Neural progenitor cell (in vitro differentiated cells): ENCODE measurements at regions not wholly inside any gene's neighbourhood (a gene's known extent, or its start where the extent isn't known, plus 50 kb on each side); places are given as distances from the start of the nearest gene placed in this dataset.

Source experiments
- CTCF ChIP-seq: fragments of 200-600 bp; sonication (generic); IDR thresholded peaks from 2 replicates; pipeline ENCODE4 v1.5.1; 2017; ENCODE audit warnings: antibody characterized with exemption, mild to moderate bottlenecking
- EZH2 ChIP-seq: fragments of 200-600 bp; sonication (generic); IDR thresholded peaks from 2 replicates; pipeline ENCODE4 v1.6.1; 2017; ENCODE audit warnings: antibody characterized with exemption, mild to moderate bottlenecking, moderate library complexity
- EZH2phosphoT487 ChIP-seq: fragments of 200-600 bp; sonication (generic); IDR thresholded peaks from 2 replicates; pipeline ENCODE4 v1.6.1; 2017; ENCODE audit warnings: antibody characterized with exemption

GRCh38 chr2:221276033-221276432 is 296.1 kb downstream of the EPHA4 start:
- TF ChIP-seq CTCF = no peak
- no peak for TF ChIP-seq EZH2
- TF ChIP-seq EZH2phosphoT487 = no peak
